AG04450 (cell line): ENCODE measurements at regions not wholly inside any gene's neighbourhood (a gene's known extent, or its start where the extent isn't known, plus 50 kb on each side); places are given as distances from the start of the nearest gene placed in this dataset.

Source experiments
- CTCF ChIA-PET: fragments of 300-600, 350-600 bp; formaldehyde crosslinking; extraction: SDS; loops from one replicate; lab custom pipeline; 2022; ENCODE audit warnings: antibody characterized with exemption, inconsistent platforms; lab: Charles Lee
- POLR2A ChIA-PET: fragments of 350-600 bp; formaldehyde crosslinking; extraction: SDS; loops from one replicate; lab custom pipeline; 2021; ENCODE audit warnings: antibody characterized with exemption, inconsistent platforms; lab: Yijun Ruan, JAX
- DNase-seq: peaks from one replicate; pipeline ENCODE4 v3.0.0-alpha.2; 2011; ENCODE audit warnings: low read depth, low spot score
- H3K27ac ChIP-seq: one replicate; pipeline ENCODE4 v1.5.1; 2012; ENCODE audit warnings: low read depth, low read length, control low read depth
- H3K27me3 ChIP-seq: one replicate; pipeline ENCODE4 v1.6.0; 2012; ENCODE audit warnings: low read length; ENCODE audit not compliant: control insufficient read depth, insufficient read depth
- H3K4me3 ChIP-seq: 2 replicates; pipeline ENCODE4 v1.5.1; 2011; ENCODE audit warnings: mild to moderate bottlenecking, low read depth, low read length, control low read depth
- H3K9me3 ChIP-seq: 2 replicates; pipeline ENCODE4 v1.5.1; 2012; ENCODE audit warnings: low read length; ENCODE audit not compliant: control insufficient read depth, insufficient read depth
- CTCF ChIP-seq: IDR thresholded peaks from 2 replicates; pipeline ENCODE4 v1.5.1; 2011; ENCODE audit warnings: low read depth, low read length, control low read depth, inconsistent platforms

GRCh38 chr1:38603907-38604306 is 255.7 kb downstream of the RRAGC start:
- no peak for DNase-seq
- no peak for TF ChIP-seq CTCF
- POLR2A ChIA-PET = no interaction called here
- CTCF ChIA-PET = no interaction called here
- peaks cover 2% of the 10 kb centered on the region for H3K27me3 ChIP-seq
- H3K27ac ChIP-seq = no peak overlapping the region
- H3K9me3 ChIP-seq = no peaks in the 10 kb centered on the region
- H3K4me3 ChIP-seq = no peak overlapping the region

DNA sequence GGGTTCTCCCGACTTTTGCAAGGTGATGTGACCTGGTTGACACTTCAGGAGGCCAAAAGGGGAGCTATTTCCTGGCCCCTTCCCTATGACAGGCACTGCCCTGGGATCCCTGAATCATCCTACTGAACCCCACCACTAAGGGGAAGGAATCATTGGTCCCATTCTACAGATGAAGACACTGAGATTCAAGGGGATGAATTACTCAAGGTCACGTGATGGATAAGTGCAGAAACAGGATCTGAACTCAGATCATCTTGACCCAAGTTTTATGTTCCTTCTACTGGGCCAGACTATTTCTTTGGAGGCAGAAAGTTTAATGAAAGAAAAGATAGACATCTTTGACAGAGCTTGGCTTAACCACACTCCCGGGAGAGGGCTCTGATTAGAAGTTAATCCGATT is 258.7 kb downstream of the RRAGC start:
- ChIA-PET POLR2A (no interaction called here), CTCF (no interaction called here)
- H3K27me3 ChIP-seq = peaks cover 2% of the 10 kb centered on the region
- no peak overlapping the region for H3K4me3 ChIP-seq
- H3K9me3 ChIP-seq = no peaks in the 10 kb centered on the region
- no peak overlapping the region for H3K27ac ChIP-seq
- no peak for DNase-seq
- no peak for TF ChIP-seq CTCF

GRCh38 chr1:38600286-38600685 is 259.3 kb downstream of the RRAGC start:
- Histone ChIP-seq H3K4me3 (no peak overlapping the region), H3K27ac (no peak overlapping the region), H3K9me3 (no peaks in the 10 kb centered on the region), H3K27me3 (peaks cover 2% of the 10 kb centered on the region)
- no peak for TF ChIP-seq CTCF
- ChIA-PET POLR2A (no interaction called here), CTCF (no interaction called here)
- no peak for DNase-seq

DNA sequence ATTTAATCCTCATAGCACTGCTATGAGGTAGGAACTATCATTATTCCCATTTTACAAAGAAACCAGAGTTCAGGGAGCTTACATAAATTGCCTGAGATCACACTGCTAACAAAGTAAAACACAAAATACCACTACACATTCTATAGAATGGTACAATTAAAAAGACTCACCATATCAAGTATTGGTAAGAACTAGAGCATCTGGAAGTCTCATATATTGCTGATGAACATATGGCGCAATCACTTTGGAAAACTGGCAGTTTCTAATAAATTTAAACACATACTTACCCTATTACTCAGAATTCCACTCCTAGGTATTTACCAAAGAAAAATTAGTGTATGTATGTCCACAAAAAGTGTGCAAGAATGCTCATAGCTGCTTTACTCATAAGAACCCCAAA is 261.5 kb downstream of the RRAGC start:
- no peak for DNase-seq
- POLR2A ChIA-PET = no interaction called here
- Histone ChIP-seq H3K4me3 (no peak overlapping the region), H3K27ac (no peak overlapping the region), H3K27me3 (peaks cover 2% of the 10 kb centered on the region), H3K9me3 (no peaks in the 10 kb centered on the region)
- CTCF ChIA-PET = no interaction called here
- TF ChIP-seq CTCF = no peak

- DNase-seq = no peak
- H3K4me3 ChIP-seq = no peak overlapping the region
- ChIA-PET POLR2A (no interaction called here), CTCF (no interaction called here)
- TF ChIP-seq CTCF = no peak
- no peak overlapping the region for H3K27ac ChIP-seq
- no peaks in the 10 kb centered on the region for H3K27me3 ChIP-seq
- H3K9me3 ChIP-seq = no peaks in the 10 kb centered on the region
These were observed 270.5 kb downstream of the RRAGC start for GRCh38 chr1:38589036-38589435.
